A549 (cell line): ENCODE measurements at regions not wholly inside any gene's neighbourhood (a gene's known extent, or its start where the extent isn't known, plus 50 kb on each side); places are given as distances from the start of the nearest gene placed in this dataset.

Experiments used
- ATAC-seq, 2 experiments: fragments of 200-7000 bp in 1 of 2; fragments of >200 bp in 1 of 2; cut with Nextera tagmentation in 1 of 2; cut with Tn5 transposase in 1 of 2; 3 replicates each; pipeline versions ENCODE4 v1.8.0 to v1.9.1; 2018 to 2020; ENCODE audit warnings: mild to moderate bottlenecking in 1 of 2, moderate library complexity in 1 of 2
- CTCF ChIA-PET: fragments of 300-600 bp; sonication (Branson Sonifier 250); formaldehyde crosslinking; extraction: SDS; loops from one replicate; lab custom pipeline; 2021; ENCODE audit warnings: antibody characterized with exemption, inconsistent platforms; lab: Yijun Ruan, JAX
- POLR2A ChIA-PET: fragments of 350-600 bp; formaldehyde crosslinking; extraction: SDS; loops from one replicate; lab custom pipeline; 2021; ENCODE audit warnings: antibody characterized with exemption, inconsistent platforms; lab: Yijun Ruan, JAX
- DNase-seq, 2 experiments: peaks; one replicate each; pipeline versions ENCODE4 v3.0.0 to v3.0.0-alpha.2; 2011 to 2016; ENCODE audit warnings: low read depth in 1 of 2, low spot score in 1 of 2
- FAIRE-seq: peaks from 2 replicates; lab custom pipeline; 2011; peaks lifted over from hg19 to GRCh38; lab: Jason Lieb, UNC
- H3K27ac ChIP-seq, 2 experiments: fragments of >200 bp; sonication (Bioruptor Twin); formaldehyde crosslinking; 3 replicates each; pipeline ENCODE4 v1.5.1; 2016 to 2017
- H3K4me1 ChIP-seq: fragments of >200 bp; sonication (Bioruptor Twin); formaldehyde crosslinking; 3 replicates; pipeline ENCODE4 v1.6.1; 2016
- H3K4me2 ChIP-seq: fragments of >200 bp; sonication (Bioruptor Twin); formaldehyde crosslinking; 3 replicates; pipeline ENCODE4 v1.6.1; 2016
- H3K4me3 ChIP-seq: fragments of >200 bp; sonication (Bioruptor Twin); formaldehyde crosslinking; 3 replicates; pipeline ENCODE4 v1.5.1; 2016
- H3K9me3 ChIP-seq: fragments of >200 bp; sonication (Bioruptor Twin); formaldehyde crosslinking; 3 replicates; pipeline ENCODE4 v1.6.1; 2016
- CBX2 ChIP-seq: fragments of 200-600 bp; sonication (generic); IDR thresholded peaks from 2 replicates; pipeline ENCODE4 v1.6.1; 2016; ENCODE audit warnings: low read depth, mild to moderate bottlenecking, borderline replicate concordance
- CBX8 ChIP-seq: fragments of 200-600 bp; sonication (generic); IDR thresholded peaks from 2 replicates; pipeline ENCODE4 v1.6.1; 2016
- CHD2 ChIP-seq: fragments of 150-350 bp; IDR thresholded peaks from 2 replicates; pipeline ENCODE4 v1.6.1; 2014; ENCODE audit warnings: low read length; ENCODE audit not compliant: partially characterized antibody
- EP300 ChIP-seq, 2 experiments: fragments of >200 bp; sonication (Bioruptor Twin); formaldehyde crosslinking; IDR thresholded peaks; 2 replicates in 1 of 2; 3 replicates in 1 of 2; pipeline ENCODE4 v1.6.1; 2016 to 2017
- FOXS1 ChIP-seq: fragments of 250-450 bp; sonication (Bioruptor Pico); IDR thresholded peaks from 2 replicates; pipeline ENCODE4 v1.5.0; 2020; ENCODE audit warnings: mild to moderate bottlenecking, moderate library complexity
- HDAC2 ChIP-seq: fragments of 200-600 bp; sonication (generic); IDR thresholded peaks from 2 replicates; pipeline ENCODE4 v1.6.1; 2016
- HOXA7 ChIP-seq: fragments of 250-450 bp; sonication (Bioruptor Pico); IDR thresholded peaks from 2 replicates; pipeline ENCODE4 v1.5.0; 2020; ENCODE audit warnings: mild to moderate bottlenecking, moderate library complexity
- HOXB5 ChIP-seq: fragments of 250-450 bp; sonication (Bioruptor Pico); IDR thresholded peaks from 2 replicates; pipeline ENCODE4 v1.5.0; 2020; ENCODE audit warnings: mild to moderate bottlenecking, moderate library complexity
- JUN ChIP-seq, 2 experiments: fragments of >200 bp; sonication (Bioruptor Twin); formaldehyde crosslinking; IDR thresholded peaks; 2 replicates in 1 of 2; 3 replicates in 1 of 2; pipeline ENCODE4 v1.6.1; 2016 to 2017
- MAFK ChIP-seq: fragments of 450-650 bp; IDR thresholded peaks from 2 replicates; pipeline ENCODE4 v1.6.1; 2014; ENCODE audit not compliant: partially characterized antibody
- MAZ ChIP-seq: fragments of 150-350 bp; IDR thresholded peaks from 2 replicates; pipeline ENCODE4 v1.6.1; 2014; ENCODE audit warnings: antibody characterized with exemption, low read depth, low read length, borderline replicate concordance
- NR3C1 ChIP-seq: fragments of >200 bp; sonication (Bioruptor Twin); formaldehyde crosslinking; IDR thresholded peaks from 3 replicates; pipeline ENCODE4 v1.6.1; 2017
- POLR2A ChIP-seq: IDR thresholded peaks from 2 replicates; pipeline ENCODE4 v1.6.1; 2012; ENCODE audit warnings: mild to moderate bottlenecking, low read length
- POLR2AphosphoS2 ChIP-seq: conservative IDR thresholded peaks from 2 replicates; pipeline ENCODE4 v1.6.1; 2012; ENCODE audit warnings: low read length, improper control_type of control experiment, inconsistent platforms
- RAD21 ChIP-seq, 2 experiments: fragments of >200 bp in 1 of 2; sonication (Bioruptor Twin) in 1 of 2; formaldehyde crosslinking in 1 of 2; IDR thresholded peaks in 1 of 2; conservative IDR thresholded peaks in 1 of 2; 2 replicates in 1 of 2; 3 replicates in 1 of 2; pipeline ENCODE4 v1.6.1; 2012 to 2018; ENCODE audit warnings: inconsistent platforms in 1 of 2
- RARB ChIP-seq: fragments of 250-450 bp; sonication (Bioruptor Pico); IDR thresholded peaks from 2 replicates; pipeline ENCODE4 v1.8.0; 2021; ENCODE audit warnings: mild to moderate bottlenecking, moderate library complexity
- RCOR1 ChIP-seq: fragments of 150-350 bp; IDR thresholded peaks from 2 replicates; pipeline ENCODE4 v1.6.1; 2014; ENCODE audit warnings: antibody characterized with exemption, low read length, low read depth
- RFX5 ChIP-seq: fragments of 450-650 bp; IDR thresholded peaks from 2 replicates; pipeline ENCODE4 v1.7.1; 2014; ENCODE audit warnings: antibody characterized with exemption, mild to moderate bottlenecking, moderate library complexity
- SREBF2 ChIP-seq: fragments of 450-650 bp; IDR thresholded peaks from 2 replicates; pipeline ENCODE4 v1.6.1; 2014; ENCODE audit warnings: mild to moderate bottlenecking, moderate library complexity
- TFCP2L1 ChIP-seq: fragments of 250-450 bp; sonication (Bioruptor Pico); IDR thresholded peaks from 2 replicates; pipeline ENCODE4 v1.5.0; 2021; ENCODE audit warnings: mild to moderate bottlenecking
- TP53 ChIP-seq: fragments of 250-450 bp; sonication (Bioruptor Pico); IDR thresholded peaks from 2 replicates; pipeline ENCODE4 v1.5.0; 2021; ENCODE audit warnings: mild to moderate bottlenecking, moderate library complexity
- WGBS: methylation state at CpG from one replicate; pipeline ENCODE4 v1.1.6; 2017; ENCODE audit errors: missing lambda C conversion rate; 5-methylcytosine and 5-hydroxymethylcytosine counted together
- TF ChIP-seq, protein P1 (sequence below): IDR thresholded peaks from 2 replicates; pipeline ENCODE4 v1.6.1; 2012
- TF ChIP-seq, protein P2 (sequence below): IDR thresholded peaks from 2 replicates; pipeline ENCODE4 v1.6.1; 2012
- TF ChIP-seq, protein P3 (sequence below): fragments of 200-600 bp; sonication (generic); IDR thresholded peaks from 2 replicates; pipeline ENCODE4 v1.6.1; 2016; ENCODE audit warnings: antibody characterized with exemption, mild to moderate bottlenecking, moderate library complexity
- TF ChIP-seq, protein P4 (sequence below): fragments of >200 bp; sonication (Bioruptor Twin); formaldehyde crosslinking; IDR thresholded peaks from 2 replicates; pipeline ENCODE4 v1.6.1; 2016
- TF ChIP-seq, protein P5 (sequence below): fragments of 150-350 bp; IDR thresholded peaks from 2 replicates; pipeline ENCODE4 v1.6.1; 2014; ENCODE audit warnings: low read depth, mild to moderate bottlenecking, low read length
- TF ChIP-seq, protein P6 (sequence below): fragments of 450-650 bp; IDR thresholded peaks from 2 replicates; pipeline ENCODE4 v1.6.1; 2014; ENCODE audit warnings: antibody characterized with exemption

DNA sequence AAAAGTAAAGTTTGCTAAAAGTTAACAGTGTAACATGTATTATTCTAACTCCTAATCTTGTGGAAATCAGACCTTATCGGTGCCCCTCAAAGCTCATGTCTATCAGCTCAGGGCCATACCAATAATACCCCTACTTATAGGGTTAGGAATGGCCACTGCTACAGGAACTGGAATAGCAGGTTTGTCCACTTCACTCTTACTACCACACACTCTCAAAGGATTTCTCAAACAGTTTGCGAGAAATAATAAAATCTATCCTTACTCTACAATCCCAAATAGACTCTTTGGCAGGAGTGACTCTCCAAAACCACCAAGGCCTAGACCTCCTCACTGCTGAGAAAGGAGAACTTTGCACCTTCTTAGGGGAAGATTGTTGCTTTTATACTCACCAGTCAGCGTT lies 1677.7 kb downstream of the OLFM4 start:
- H3K9me3 ChIP-seq, result no peaks in the 10 kb centered on the region
- no peak for TF ChIP-seq FOXS1 (CRISPR knock-in tag)
- TF ChIP-seq NR3C1, result no peak
- TF ChIP-seq HOXB5 (CRISPR knock-in tag), result no peak
- TF ChIP-seq, protein P1, sequence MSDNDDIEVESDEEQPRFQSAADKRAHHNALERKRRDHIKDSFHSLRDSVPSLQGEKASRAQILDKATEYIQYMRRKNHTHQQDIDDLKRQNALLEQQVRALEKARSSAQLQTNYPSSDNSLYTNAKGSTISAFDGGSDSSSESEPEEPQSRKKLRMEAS, result no peak
- TF ChIP-seq MAZ, result no peak
- TF ChIP-seq CBX2, result no peak
- TF ChIP-seq TFCP2L1, result no peak
- TF ChIP-seq CBX8, result no peak
- TF ChIP-seq TP53 (CRISPR knock-in tag), result no peak
- TF ChIP-seq JUN (IDR thresholded peaks at IDR 0.05), result no peak
- TF ChIP-seq HDAC2, result no peak
- TF ChIP-seq, protein P2, sequence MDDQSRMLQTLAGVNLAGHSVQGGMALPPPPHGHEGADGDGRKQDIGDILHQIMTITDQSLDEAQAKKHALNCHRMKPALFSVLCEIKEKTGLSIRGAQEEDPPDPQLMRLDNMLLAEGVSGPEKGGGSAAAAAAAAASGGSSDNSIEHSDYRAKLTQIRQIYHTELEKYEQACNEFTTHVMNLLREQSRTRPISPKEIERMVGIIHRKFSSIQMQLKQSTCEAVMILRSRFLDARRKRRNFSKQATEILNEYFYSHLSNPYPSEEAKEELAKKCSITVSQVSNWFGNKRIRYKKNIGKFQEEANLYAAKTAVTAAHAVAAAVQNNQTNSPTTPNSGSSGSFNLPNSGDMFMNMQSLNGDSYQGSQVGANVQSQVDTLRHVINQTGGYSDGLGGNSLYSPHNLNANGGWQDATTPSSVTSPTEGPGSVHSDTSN, result no peak
- TF ChIP-seq, protein P3, sequence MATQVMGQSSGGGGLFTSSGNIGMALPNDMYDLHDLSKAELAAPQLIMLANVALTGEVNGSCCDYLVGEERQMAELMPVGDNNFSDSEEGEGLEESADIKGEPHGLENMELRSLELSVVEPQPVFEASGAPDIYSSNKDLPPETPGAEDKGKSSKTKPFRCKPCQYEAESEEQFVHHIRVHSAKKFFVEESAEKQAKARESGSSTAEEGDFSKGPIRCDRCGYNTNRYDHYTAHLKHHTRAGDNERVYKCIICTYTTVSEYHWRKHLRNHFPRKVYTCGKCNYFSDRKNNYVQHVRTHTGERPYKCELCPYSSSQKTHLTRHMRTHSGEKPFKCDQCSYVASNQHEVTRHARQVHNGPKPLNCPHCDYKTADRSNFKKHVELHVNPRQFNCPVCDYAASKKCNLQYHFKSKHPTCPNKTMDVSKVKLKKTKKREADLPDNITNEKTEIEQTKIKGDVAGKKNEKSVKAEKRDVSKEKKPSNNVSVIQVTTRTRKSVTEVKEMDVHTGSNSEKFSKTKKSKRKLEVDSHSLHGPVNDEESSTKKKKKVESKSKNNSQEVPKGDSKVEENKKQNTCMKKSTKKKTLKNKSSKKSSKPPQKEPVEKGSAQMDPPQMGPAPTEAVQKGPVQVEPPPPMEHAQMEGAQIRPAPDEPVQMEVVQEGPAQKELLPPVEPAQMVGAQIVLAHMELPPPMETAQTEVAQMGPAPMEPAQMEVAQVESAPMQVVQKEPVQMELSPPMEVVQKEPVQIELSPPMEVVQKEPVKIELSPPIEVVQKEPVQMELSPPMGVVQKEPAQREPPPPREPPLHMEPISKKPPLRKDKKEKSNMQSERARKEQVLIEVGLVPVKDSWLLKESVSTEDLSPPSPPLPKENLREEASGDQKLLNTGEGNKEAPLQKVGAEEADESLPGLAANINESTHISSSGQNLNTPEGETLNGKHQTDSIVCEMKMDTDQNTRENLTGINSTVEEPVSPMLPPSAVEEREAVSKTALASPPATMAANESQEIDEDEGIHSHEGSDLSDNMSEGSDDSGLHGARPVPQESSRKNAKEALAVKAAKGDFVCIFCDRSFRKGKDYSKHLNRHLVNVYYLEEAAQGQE, result no peak
- no peak for TF ChIP-seq EP300 (IDR thresholded peaks at IDR 0.05)
- no peak for TF ChIP-seq RFX5
- TF ChIP-seq, all 56 proteins: peak for 0
- ChIA-PET CTCF (no interaction called here), POLR2A (no interaction called here)
- Histone ChIP-seq H3K27ac (no peak overlapping the region), H3K4me1 (no peaks in the 10 kb centered on the region), H3K4me2 (no peak overlapping the region), H3K4me3 (no peak overlapping the region)
- 5% methylated on average over 3 of the region's 3 CpGs for WGBS
- no peak for DNase-seq
- no peak for ATAC-seq
- FAIRE-seq, result no peak

DNA sequence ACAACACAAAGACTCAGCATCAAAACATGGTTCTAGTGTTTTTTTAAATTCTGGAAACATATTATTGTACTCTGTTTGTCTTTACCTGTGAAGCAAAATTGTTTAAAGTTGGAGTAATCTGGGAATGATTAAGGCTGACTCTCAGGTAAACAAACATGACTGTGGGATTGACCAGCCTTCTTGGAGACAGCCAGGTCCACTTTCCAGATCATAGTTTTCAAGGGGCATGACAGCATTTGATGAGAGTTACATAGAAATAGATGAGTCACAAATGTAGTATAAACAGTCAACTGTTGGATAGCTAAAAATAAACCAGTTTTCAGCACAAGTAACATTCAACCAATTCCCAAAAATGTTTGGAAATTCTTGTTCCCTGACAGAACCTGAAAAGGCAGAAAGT lies 1680.9 kb downstream of the OLFM4 start:
- FAIRE-seq (no peak), DNase-seq (no peak), ATAC-seq (no peak)
- no peak overlapping the region for H3K4me3 ChIP-seq
- no peak overlapping the region for H3K27ac ChIP-seq
- no peak for TF ChIP-seq RAD21 (conservative IDR thresholded peaks at IDR 0.05 in 1 of 2, IDR thresholded peaks at IDR 0.05 in 1 of 2)
- H3K9me3 ChIP-seq, result no peaks in the 10 kb centered on the region
- ChIA-PET CTCF (no interaction called here), POLR2A (no interaction called here)
- H3K4me2 ChIP-seq, result no peak overlapping the region
- H3K4me1 ChIP-seq, result no peaks in the 10 kb centered on the region

DNA sequence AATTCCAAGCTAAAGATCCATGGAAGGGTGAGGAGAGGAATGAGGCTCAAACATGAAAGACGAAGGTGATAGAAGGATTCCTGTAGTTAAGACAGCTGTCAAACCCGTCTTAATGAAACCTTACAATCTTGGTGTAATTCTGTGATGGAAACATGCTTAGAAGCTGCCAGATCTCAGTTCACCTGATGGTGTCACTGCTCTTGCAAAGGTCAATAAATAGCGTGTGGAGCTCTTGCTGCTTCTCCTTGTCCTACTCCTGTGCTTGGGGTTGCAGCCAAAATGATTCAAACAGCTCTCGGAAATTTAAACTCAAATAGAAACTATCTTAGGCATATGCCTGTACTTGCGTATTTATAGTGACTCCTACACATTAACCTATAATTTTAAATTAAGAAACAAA lies 1705.0 kb downstream of the OLFM4 start:
- H3K9me3 ChIP-seq, result no peaks in the 10 kb centered on the region
- H3K4me2 ChIP-seq, result no peak overlapping the region
- WGBS, result 2% methylated on average over 5 of the region's 5 CpGs
- ATAC-seq (no peak), DNase-seq (peak in 1 of 2 experiments; percentile 0), FAIRE-seq (no peak)
- H3K4me3 ChIP-seq, result no peak overlapping the region
- CTCF ChIA-PET, result no interaction called here
- no peak overlapping the region for H3K27ac ChIP-seq
- H3K4me1 ChIP-seq, result no peaks in the 10 kb centered on the region
- POLR2A ChIA-PET, result no interaction called here
- TF ChIP-seq MAFK (no peak), POLR2A (no peak), HOXA7 (CRISPR knock-in tag) (no peak), POLR2AphosphoS2 (no peak), CHD2 (no peak), NR3C1 (no peak), RCOR1 (no peak), RARB (CRISPR knock-in tag) (no peak), HDAC2 (no peak), SREBF2 (no peak), RFX5 (no peak)
- TF ChIP-seq, protein P4, sequence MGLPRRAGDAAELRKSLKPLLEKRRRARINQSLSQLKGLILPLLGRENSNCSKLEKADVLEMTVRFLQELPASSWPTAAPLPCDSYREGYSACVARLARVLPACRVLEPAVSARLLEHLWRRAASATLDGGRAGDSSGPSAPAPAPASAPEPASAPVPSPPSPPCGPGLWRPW, result no peak
- TF ChIP-seq, protein P5, sequence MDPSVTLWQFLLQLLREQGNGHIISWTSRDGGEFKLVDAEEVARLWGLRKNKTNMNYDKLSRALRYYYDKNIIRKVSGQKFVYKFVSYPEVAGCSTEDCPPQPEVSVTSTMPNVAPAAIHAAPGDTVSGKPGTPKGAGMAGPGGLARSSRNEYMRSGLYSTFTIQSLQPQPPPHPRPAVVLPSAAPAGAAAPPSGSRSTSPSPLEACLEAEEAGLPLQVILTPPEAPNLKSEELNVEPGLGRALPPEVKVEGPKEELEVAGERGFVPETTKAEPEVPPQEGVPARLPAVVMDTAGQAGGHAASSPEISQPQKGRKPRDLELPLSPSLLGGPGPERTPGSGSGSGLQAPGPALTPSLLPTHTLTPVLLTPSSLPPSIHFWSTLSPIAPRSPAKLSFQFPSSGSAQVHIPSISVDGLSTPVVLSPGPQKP, result no peak
- TF ChIP-seq, protein P6, sequence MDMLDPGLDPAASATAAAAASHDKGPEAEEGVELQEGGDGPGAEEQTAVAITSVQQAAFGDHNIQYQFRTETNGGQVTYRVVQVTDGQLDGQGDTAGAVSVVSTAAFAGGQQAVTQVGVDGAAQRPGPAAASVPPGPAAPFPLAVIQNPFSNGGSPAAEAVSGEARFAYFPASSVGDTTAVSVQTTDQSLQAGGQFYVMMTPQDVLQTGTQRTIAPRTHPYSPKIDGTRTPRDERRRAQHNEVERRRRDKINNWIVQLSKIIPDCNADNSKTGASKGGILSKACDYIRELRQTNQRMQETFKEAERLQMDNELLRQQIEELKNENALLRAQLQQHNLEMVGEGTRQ, result no peak
- TF ChIP-seq, protein P3, result no peak
